ENCODE measurements at regions not wholly inside any gene's neighbourhood (a gene's known extent, or its start where the extent isn't known, plus 50 kb on each side); places are given as distances from the start of the nearest gene placed in this dataset.
"Not testable (repeated sequence)": the region's sequence is repeated elsewhere in the genome, so short reads cannot be mapped to it uniquely, and the experiment has no call there.

GRCh38 chr4:79576429-79576753 lies 168.4 kb upstream of the GK2 start:
- TF ChIP-seq, protein P1, sequence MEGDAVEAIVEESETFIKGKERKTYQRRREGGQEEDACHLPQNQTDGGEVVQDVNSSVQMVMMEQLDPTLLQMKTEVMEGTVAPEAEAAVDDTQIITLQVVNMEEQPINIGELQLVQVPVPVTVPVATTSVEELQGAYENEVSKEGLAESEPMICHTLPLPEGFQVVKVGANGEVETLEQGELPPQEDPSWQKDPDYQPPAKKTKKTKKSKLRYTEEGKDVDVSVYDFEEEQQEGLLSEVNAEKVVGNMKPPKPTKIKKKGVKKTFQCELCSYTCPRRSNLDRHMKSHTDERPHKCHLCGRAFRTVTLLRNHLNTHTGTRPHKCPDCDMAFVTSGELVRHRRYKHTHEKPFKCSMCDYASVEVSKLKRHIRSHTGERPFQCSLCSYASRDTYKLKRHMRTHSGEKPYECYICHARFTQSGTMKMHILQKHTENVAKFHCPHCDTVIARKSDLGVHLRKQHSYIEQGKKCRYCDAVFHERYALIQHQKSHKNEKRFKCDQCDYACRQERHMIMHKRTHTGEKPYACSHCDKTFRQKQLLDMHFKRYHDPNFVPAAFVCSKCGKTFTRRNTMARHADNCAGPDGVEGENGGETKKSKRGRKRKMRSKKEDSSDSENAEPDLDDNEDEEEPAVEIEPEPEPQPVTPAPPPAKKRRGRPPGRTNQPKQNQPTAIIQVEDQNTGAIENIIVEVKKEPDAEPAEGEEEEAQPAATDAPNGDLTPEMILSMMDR (IDR thresholded peaks at IDR 0.05; ENCODE audit: control insufficient read depth, insufficient read depth, low read depth, low read length, missing control alignments) = peak; percentile 46
- no peak overlapping the region for H3K4me3 ChIP-seq (ENCODE audit: control insufficient read depth, low read depth, low read length)
- no peak for DNase-seq (ENCODE audit: low read depth)

GRCh38 chr4:79575709-79576428 lies 167.8 kb upstream of the GK2 start:
- TF ChIP-seq, protein P1 (IDR thresholded peaks at IDR 0.05; ENCODE audit: control insufficient read depth, insufficient read depth, low read depth, low read length, missing control alignments) = no peak
- no peak for DNase-seq (ENCODE audit: low read depth)
- H3K4me3 ChIP-seq (ENCODE audit: control insufficient read depth, low read depth, low read length) = no peak overlapping the region

DNA sequence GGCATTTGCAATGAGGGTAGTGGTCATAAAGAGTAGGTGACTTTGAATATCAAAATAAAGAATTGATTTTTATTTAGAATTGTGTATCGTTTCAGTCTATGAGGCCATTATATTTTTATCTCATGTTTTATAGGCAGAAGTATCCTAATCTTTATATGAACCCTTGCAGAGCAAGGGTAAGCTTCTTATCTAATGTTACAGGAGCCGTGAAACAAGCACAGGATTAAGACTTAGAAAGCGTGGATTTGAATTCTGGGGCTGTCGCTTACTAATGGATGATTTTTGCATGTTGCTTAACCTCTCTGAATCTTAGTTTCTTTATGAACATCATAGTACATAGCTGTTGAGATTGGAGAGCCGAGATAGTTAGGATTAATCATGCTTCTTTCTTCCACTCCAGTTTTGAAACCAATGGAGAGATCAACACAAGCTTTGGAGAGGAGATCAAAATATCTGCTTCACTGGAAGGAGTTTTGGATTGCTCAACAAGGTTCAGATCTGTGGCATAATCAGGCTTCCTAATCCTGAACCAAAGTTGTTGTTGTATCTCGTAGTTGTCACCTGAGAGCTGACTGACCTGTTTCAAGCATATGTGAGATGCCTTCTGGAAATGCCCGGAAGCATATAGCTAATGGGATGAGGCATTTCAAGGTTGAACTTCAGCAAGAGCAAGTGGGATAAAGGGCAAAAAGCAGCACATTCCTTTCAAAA lies 166.9 kb upstream of the GK2 start:
- H3K4me3 ChIP-seq (ENCODE audit: control insufficient read depth, low read depth, low read length) = no peak overlapping the region
- TF ChIP-seq, protein P1 (IDR thresholded peaks at IDR 0.05; ENCODE audit: control insufficient read depth, insufficient read depth, low read depth, low read length, missing control alignments) = no peak
- DNase-seq (ENCODE audit: low read depth) = no peak

- no peak overlapping the region for H3K4me3 ChIP-seq (ENCODE audit: control insufficient read depth, low read depth, low read length)
- TF ChIP-seq, protein P1 (IDR thresholded peaks at IDR 0.05; ENCODE audit: control insufficient read depth, insufficient read depth, low read depth, low read length, missing control alignments) = no peak
- DNase-seq (ENCODE audit: low read depth) = no peak
Observed at GRCh38 chr4:79563219-79563618, 155.2 kb upstream of the GK2 start.

GRCh38 chr4:79561751-79562150 lies 153.7 kb upstream of the GK2 start:
- TF ChIP-seq, protein P1 (IDR thresholded peaks at IDR 0.05; ENCODE audit: control insufficient read depth, insufficient read depth, low read depth, low read length, missing control alignments) = no peak
- H3K4me3 ChIP-seq (ENCODE audit: control insufficient read depth, low read depth, low read length) = no peak overlapping the region
- DNase-seq (ENCODE audit: low read depth) = no peak

DNA sequence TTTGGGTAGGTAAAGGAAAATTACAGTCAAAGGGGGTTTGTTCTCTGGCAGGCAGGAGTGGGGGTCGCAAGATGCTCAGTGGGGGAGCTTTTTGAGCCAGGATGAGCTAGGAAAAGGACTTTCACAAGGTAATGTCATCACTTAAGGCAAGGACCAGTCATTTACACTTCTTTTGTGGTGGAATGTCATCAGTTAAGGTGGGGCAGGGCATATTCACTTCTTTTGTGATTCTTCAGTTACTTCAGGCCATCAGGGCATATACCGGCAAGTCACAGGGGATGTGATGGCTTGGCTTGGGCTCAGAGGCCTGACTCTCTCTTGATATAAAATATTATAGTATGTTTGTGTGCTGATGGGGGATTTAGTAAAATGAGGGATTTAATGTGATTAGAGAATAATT lies 151.4 kb upstream of the GK2 start:
- not testable (repeated sequence) for H3K4me3 ChIP-seq (ENCODE audit: control insufficient read depth, low read depth, low read length); DNase-seq (ENCODE audit: low read depth)

DNA sequence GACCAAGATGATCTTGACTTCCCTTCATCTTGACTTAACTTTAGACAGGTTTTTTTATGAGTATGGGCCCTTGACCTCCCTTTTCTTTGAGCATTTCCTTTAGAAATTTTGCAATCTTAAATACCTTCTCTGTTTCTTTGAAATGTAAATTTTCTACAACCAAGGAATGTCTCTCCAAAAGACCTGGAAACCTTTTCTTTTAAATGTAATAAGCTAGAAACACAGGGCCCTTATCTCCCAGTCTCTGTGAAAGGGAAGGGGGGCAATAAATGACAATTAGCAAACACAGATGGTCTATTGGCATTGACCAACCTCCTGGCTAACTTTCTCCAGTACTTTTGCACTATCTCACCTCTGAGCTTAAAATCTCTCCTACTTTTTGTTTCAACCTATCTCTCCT lies 144.3 kb upstream of the GK2 start:
- TF ChIP-seq, protein P1 (IDR thresholded peaks at IDR 0.05; ENCODE audit: control insufficient read depth, insufficient read depth, low read depth, low read length, missing control alignments) = no peak

More for the DNA sequence above, 144.3 kb upstream of the GK2 start:
- DNase-seq (ENCODE audit: low read depth) = no peak
- H3K4me3 ChIP-seq (ENCODE audit: control insufficient read depth, low read depth, low read length) = no peak overlapping the region
